ENCODE measurements at regions not wholly inside any gene's neighbourhood (a gene's known extent, or its start where the extent isn't known, plus 50 kb on each side); places are given as distances from the start of the nearest gene placed in this dataset.

- TF ChIP-seq, protein P1, sequence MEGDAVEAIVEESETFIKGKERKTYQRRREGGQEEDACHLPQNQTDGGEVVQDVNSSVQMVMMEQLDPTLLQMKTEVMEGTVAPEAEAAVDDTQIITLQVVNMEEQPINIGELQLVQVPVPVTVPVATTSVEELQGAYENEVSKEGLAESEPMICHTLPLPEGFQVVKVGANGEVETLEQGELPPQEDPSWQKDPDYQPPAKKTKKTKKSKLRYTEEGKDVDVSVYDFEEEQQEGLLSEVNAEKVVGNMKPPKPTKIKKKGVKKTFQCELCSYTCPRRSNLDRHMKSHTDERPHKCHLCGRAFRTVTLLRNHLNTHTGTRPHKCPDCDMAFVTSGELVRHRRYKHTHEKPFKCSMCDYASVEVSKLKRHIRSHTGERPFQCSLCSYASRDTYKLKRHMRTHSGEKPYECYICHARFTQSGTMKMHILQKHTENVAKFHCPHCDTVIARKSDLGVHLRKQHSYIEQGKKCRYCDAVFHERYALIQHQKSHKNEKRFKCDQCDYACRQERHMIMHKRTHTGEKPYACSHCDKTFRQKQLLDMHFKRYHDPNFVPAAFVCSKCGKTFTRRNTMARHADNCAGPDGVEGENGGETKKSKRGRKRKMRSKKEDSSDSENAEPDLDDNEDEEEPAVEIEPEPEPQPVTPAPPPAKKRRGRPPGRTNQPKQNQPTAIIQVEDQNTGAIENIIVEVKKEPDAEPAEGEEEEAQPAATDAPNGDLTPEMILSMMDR (IDR thresholded peaks at IDR 0.05; ENCODE audit: insufficient read depth, low read length), result no peak
- no peak for TF ChIP-seq POLR2AphosphoS5 (IDR thresholded peaks at IDR 0.05; ENCODE audit: low read depth)
- TF ChIP-seq, protein P2, sequence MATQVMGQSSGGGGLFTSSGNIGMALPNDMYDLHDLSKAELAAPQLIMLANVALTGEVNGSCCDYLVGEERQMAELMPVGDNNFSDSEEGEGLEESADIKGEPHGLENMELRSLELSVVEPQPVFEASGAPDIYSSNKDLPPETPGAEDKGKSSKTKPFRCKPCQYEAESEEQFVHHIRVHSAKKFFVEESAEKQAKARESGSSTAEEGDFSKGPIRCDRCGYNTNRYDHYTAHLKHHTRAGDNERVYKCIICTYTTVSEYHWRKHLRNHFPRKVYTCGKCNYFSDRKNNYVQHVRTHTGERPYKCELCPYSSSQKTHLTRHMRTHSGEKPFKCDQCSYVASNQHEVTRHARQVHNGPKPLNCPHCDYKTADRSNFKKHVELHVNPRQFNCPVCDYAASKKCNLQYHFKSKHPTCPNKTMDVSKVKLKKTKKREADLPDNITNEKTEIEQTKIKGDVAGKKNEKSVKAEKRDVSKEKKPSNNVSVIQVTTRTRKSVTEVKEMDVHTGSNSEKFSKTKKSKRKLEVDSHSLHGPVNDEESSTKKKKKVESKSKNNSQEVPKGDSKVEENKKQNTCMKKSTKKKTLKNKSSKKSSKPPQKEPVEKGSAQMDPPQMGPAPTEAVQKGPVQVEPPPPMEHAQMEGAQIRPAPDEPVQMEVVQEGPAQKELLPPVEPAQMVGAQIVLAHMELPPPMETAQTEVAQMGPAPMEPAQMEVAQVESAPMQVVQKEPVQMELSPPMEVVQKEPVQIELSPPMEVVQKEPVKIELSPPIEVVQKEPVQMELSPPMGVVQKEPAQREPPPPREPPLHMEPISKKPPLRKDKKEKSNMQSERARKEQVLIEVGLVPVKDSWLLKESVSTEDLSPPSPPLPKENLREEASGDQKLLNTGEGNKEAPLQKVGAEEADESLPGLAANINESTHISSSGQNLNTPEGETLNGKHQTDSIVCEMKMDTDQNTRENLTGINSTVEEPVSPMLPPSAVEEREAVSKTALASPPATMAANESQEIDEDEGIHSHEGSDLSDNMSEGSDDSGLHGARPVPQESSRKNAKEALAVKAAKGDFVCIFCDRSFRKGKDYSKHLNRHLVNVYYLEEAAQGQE (IDR thresholded peaks at IDR 0.05; ENCODE audit: insufficient replicate concordance, low read depth), result no peak
Measured at GRCh38 chr11:101267654-101268053, 138.0 kb upstream of the PGR start.
